ENCODE measurements at regions not wholly inside any gene's neighbourhood (a gene's known extent, or its start where the extent isn't known, plus 50 kb on each side); places are given as distances from the start of the nearest gene placed in this dataset.

- DNase-seq (ENCODE audit: low read depth) = no peak
These were observed 212.1 kb upstream of the MARCKS start for GRCh38 chr6:113644861-113645575.

- DNase-seq (ENCODE audit: low read depth) = no peak
These were observed 211.6 kb upstream of the MARCKS start for GRCh38 chr6:113645576-113645970.

GRCh38 chr6:113645986-113646385 lies 211.2 kb upstream of the MARCKS start:
- DNase-seq (ENCODE audit: low read depth) = no peak

- no peak for DNase-seq (ENCODE audit: low read depth)
These were observed 210.4 kb upstream of the MARCKS start for GRCh38 chr6:113646701-113647100.

GRCh38 chr6:113647143-113647889 lies 209.8 kb upstream of the MARCKS start:
- no peak for DNase-seq (ENCODE audit: low read depth)

GRCh38 chr6:113648698-113649097 lies 208.4 kb upstream of the MARCKS start:
- DNase-seq (ENCODE audit: low read depth) = no peak

- DNase-seq (ENCODE audit: low read depth) = no peak
These were observed 207.9 kb upstream of the MARCKS start for GRCh38 chr6:113649276-113649675.

- DNase-seq (ENCODE audit: low read depth) = no peak
These were observed 207.1 kb upstream of the MARCKS start for GRCh38 chr6:113649880-113650609.

- DNase-seq (ENCODE audit: low read depth) = no peak
These were observed 206.6 kb upstream of the MARCKS start for GRCh38 chr6:113650610-113650979.

- DNase-seq (ENCODE audit: low read depth) = no peak
These were observed 206.0 kb upstream of the MARCKS start for GRCh38 chr6:113651120-113651519.

GRCh38 chr6:113651920-113652319 lies 205.2 kb upstream of the MARCKS start:
- no peak for DNase-seq (ENCODE audit: low read depth)

- no peak for DNase-seq (ENCODE audit: low read depth)
These were observed 203.9 kb upstream of the MARCKS start for GRCh38 chr6:113653275-113653674.

GRCh38 chr6:113654396-113654795 lies 202.7 kb upstream of the MARCKS start:
- DNase-seq (ENCODE audit: low read depth) = no peak

GRCh38 chr6:113655761-113656160 lies 201.4 kb upstream of the MARCKS start:
- no peak for DNase-seq (ENCODE audit: low read depth)

GRCh38 chr6:113659762-113660404 lies 197.3 kb upstream of the MARCKS start:
- no peak for DNase-seq (ENCODE audit: low read depth)

- DNase-seq (ENCODE audit: low read depth) = no peak
These were observed 196.3 kb upstream of the MARCKS start for GRCh38 chr6:113660819-113661218.

- no peak for DNase-seq (ENCODE audit: low read depth)
These were observed 195.0 kb upstream of the MARCKS start for GRCh38 chr6:113662093-113662665.

- DNase-seq (ENCODE audit: low read depth) = no peak
These were observed 194.3 kb upstream of the MARCKS start for GRCh38 chr6:113662688-113663333.

- no peak for DNase-seq (ENCODE audit: low read depth)
These were observed 192.2 kb upstream of the MARCKS start for GRCh38 chr6:113664909-113665308.

GRCh38 chr6:113668641-113669408 lies 188.3 kb upstream of the MARCKS start:
- DNase-seq (ENCODE audit: low read depth) = no peak

- no peak for DNase-seq (ENCODE audit: low read depth)
These were observed 187.5 kb upstream of the MARCKS start for GRCh38 chr6:113669606-113670005.
